GM23338 (cell line): ENCODE measurements at regions not wholly inside any gene's neighbourhood (a gene's known extent, or its start where the extent isn't known, plus 50 kb on each side); places are given as distances from the start of the nearest gene placed in this dataset.

ENCODE experiments used
- ATAC-seq: fragments of 200-7000 bp; cut with Tn5 transposase; 3 replicates; pipeline ENCODE4 v1.9.1; 2020
- DNase-seq: peaks from one replicate; pipeline ENCODE4 v3.0.0-alpha.2; 2015; ENCODE audit warnings: low spot score
- H2AFZ ChIP-seq: fragments of 200-600 bp; sonication (generic); 2 replicates; pipeline ENCODE4 v1.8.0; 2016; ENCODE audit warnings: antibody characterized with exemption, mild to moderate bottlenecking, moderate library complexity
- H3F3A ChIP-seq: fragments of 200-600 bp; sonication (generic); replicated peaks from 2 replicates; pipeline ENCODE4 v1.8.0; 2017; ENCODE audit warnings: antibody characterized with exemption, mixed run types, low read depth
- H3K27ac ChIP-seq: fragments of 200-600 bp; sonication (generic); 2 replicates; pipeline ENCODE4 v1.6.1; 2016; ENCODE audit warnings: low read depth
- H3K27me3 ChIP-seq: fragments of 200-600 bp; sonication (generic); 2 replicates; pipeline ENCODE4 v1.8.0; 2016; ENCODE audit warnings: mild to moderate bottlenecking, mixed run types, moderate library complexity; ENCODE audit not compliant: insufficient read depth
- H3K36me3 ChIP-seq: fragments of 200-600 bp; sonication (generic); 2 replicates; pipeline ENCODE4 v1.8.0; 2016; ENCODE audit warnings: mild to moderate bottlenecking; ENCODE audit not compliant: insufficient read depth
- H3K4me1 ChIP-seq: fragments of 200-600 bp; sonication (generic); 2 replicates; pipeline ENCODE4 v1.8.0; 2016; ENCODE audit warnings: mild to moderate bottlenecking, moderate library complexity; ENCODE audit not compliant: insufficient read depth
- H3K4me2 ChIP-seq: fragments of 200-600 bp; sonication (generic); 2 replicates; pipeline ENCODE4 v1.7.1; 2017; ENCODE audit warnings: mixed run types
- H3K4me3 ChIP-seq: fragments of 200-600 bp; sonication (generic); 2 replicates; pipeline ENCODE4 v1.6.1; 2016; ENCODE audit warnings: mixed run types
- H3K79me2 ChIP-seq: fragments of 200-600 bp; sonication (generic); replicated peaks from 2 replicates; pipeline ENCODE4 v1.8.0; 2017; ENCODE audit warnings: mild to moderate bottlenecking; ENCODE audit not compliant: insufficient read depth
- H3K9me2 ChIP-seq: fragments of 200-600 bp; sonication (generic); 2 replicates; pipeline ENCODE4 v1.8.0; 2017; ENCODE audit not compliant: insufficient read depth
- H4K20me1 ChIP-seq: fragments of 200-600 bp; sonication (generic); replicated peaks from 2 replicates; pipeline ENCODE4 v1.8.0; 2017; ENCODE audit warnings: mild to moderate bottlenecking; ENCODE audit not compliant: insufficient read depth
- H3K27ac Mint-ChIP-seq: 2 replicates; pipeline ENCODE4 v1.8.0; 2020; ENCODE audit warnings: inconsistent platforms, mild to moderate bottlenecking, moderate library complexity, mixed read lengths
- H3K27me3 Mint-ChIP-seq: 3 replicates; pipeline ENCODE4 v1.8.0; 2022; ENCODE audit warnings: low read depth, mild to moderate bottlenecking, moderate library complexity, mixed read lengths, inconsistent platforms; ENCODE audit not compliant: insufficient read depth, poor library complexity
- H3K36me3 Mint-ChIP-seq: 3 replicates; pipeline ENCODE4 v1.8.0; 2021; ENCODE audit warnings: low read depth, mild to moderate bottlenecking, inconsistent platforms, moderate library complexity, mixed read lengths
- H3K4me1 Mint-ChIP-seq: 3 replicates; pipeline ENCODE4 v1.8.0; 2020; ENCODE audit warnings: mild to moderate bottlenecking, inconsistent platforms, mixed read lengths
- H3K4me3 Mint-ChIP-seq: 3 replicates; pipeline ENCODE4 v1.8.0; 2021; ENCODE audit warnings: moderate library complexity, mild to moderate bottlenecking, inconsistent platforms, mixed read lengths
- H3K9me3 Mint-ChIP-seq: 3 replicates; pipeline ENCODE4 v1.8.0; 2020; ENCODE audit warnings: moderate library complexity, mild to moderate bottlenecking, inconsistent platforms, mixed read lengths
- CREB1 ChIP-seq: fragments of 250-450 bp; sonication (Bioruptor Pico); IDR thresholded peaks from 2 replicates; pipeline ENCODE4 v1.5.0; 2020; ENCODE audit warnings: low read depth, mild to moderate bottlenecking, moderate library complexity
- CTCF ChIP-seq, 2 experiments: fragments of 200-600 bp in 1 of 2; sonication (generic) in 1 of 2; conservative IDR thresholded peaks; 2 replicates each; pipeline versions ENCODE4 v1.5.1 to v1.6.1; 2016 to 2017; ENCODE audit warnings: antibody characterized with exemption in 2 of 2, low read depth in 2 of 2, mild to moderate bottlenecking in 2 of 2, moderate library complexity in 1 of 2
- ETS1 ChIP-seq: IDR thresholded peaks from 2 replicates; pipeline ENCODE4 v1.6.1; 2016; ENCODE audit warnings: antibody characterized with exemption
- EZH2 ChIP-seq: fragments of 200-600 bp; sonication (generic); IDR thresholded peaks from one replicate; pipeline ENCODE4 v1.8.0; 2017; ENCODE audit warnings: antibody characterized with exemption, mild to moderate bottlenecking, low read depth; ENCODE audit not compliant: unreplicated experiment
- EZH2phosphoT487 ChIP-seq: fragments of 200-600 bp; sonication (generic); IDR thresholded peaks from one replicate; pipeline ENCODE4 v1.8.1; 2018; ENCODE audit warnings: antibody characterized with exemption; ENCODE audit not compliant: unreplicated experiment
- JUNB ChIP-seq: IDR thresholded peaks from one replicate; pipeline ENCODE4 v1.6.1; 2016; ENCODE audit warnings: antibody characterized with exemption; ENCODE audit not compliant: unreplicated experiment
- NANOG ChIP-seq: IDR thresholded peaks from 2 replicates; pipeline ENCODE4 v1.6.1; 2016; ENCODE audit warnings: antibody characterized with exemption, borderline replicate concordance
- POLR2AphosphoS5 ChIP-seq: IDR thresholded peaks from 2 replicates; pipeline ENCODE4 v1.6.1; 2016; ENCODE audit warnings: antibody characterized with exemption, low read depth
- STAT1 ChIP-seq: IDR thresholded peaks from one replicate; pipeline ENCODE4 v1.6.1; 2016; ENCODE audit warnings: antibody characterized with exemption; ENCODE audit not compliant: unreplicated experiment
- ZNF114 ChIP-seq: fragments of 250-450 bp; sonication (Bioruptor Pico); IDR thresholded peaks from 2 replicates; pipeline ENCODE4 v1.5.0; 2020; ENCODE audit warnings: mild to moderate bottlenecking, moderate library complexity
- ZNF331 ChIP-seq: fragments of 250-450 bp; sonication (Bioruptor Pico); IDR thresholded peaks from 2 replicates; pipeline ENCODE4 v1.5.0; 2020; ENCODE audit warnings: low read depth, mild to moderate bottlenecking, moderate library complexity
- TF ChIP-seq, protein P1 (sequence below): IDR thresholded peaks from one replicate; pipeline ENCODE4 v1.6.1; 2018; ENCODE audit warnings: antibody characterized with exemption; ENCODE audit not compliant: unreplicated experiment

DNA sequence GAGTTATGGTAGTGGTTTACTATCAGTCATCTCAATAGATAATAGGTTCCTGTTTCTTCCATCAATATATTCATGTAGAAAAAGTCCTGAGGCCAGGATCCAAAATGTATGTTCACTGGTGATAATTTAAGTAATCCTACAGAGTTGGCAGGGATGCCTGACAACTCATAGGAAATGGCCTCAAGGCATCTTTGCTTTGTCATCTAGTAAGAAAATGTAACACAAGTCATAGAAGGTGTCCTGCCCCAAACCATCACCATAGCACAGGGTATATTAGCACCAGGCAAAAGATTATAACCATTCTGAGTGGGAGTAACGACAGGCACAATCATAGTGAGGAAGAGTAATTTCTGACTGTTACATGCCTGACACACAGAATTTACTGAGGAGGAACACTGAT is 257.0 kb downstream of the TMEM167A start (continued):
- TF ChIP-seq ETS1 (no peak), POLR2AphosphoS5 (no peak), ZNF114 (CRISPR knock-in tag) (no peak), CREB1 (no peak), CTCF (conservative IDR thresholded peaks at IDR 0.05; ENCODE audit: low read depth in 2 of 2) (no peak), ZNF331 (CRISPR knock-in tag) (no peak), NANOG (no peak)
- TF ChIP-seq, protein P1, sequence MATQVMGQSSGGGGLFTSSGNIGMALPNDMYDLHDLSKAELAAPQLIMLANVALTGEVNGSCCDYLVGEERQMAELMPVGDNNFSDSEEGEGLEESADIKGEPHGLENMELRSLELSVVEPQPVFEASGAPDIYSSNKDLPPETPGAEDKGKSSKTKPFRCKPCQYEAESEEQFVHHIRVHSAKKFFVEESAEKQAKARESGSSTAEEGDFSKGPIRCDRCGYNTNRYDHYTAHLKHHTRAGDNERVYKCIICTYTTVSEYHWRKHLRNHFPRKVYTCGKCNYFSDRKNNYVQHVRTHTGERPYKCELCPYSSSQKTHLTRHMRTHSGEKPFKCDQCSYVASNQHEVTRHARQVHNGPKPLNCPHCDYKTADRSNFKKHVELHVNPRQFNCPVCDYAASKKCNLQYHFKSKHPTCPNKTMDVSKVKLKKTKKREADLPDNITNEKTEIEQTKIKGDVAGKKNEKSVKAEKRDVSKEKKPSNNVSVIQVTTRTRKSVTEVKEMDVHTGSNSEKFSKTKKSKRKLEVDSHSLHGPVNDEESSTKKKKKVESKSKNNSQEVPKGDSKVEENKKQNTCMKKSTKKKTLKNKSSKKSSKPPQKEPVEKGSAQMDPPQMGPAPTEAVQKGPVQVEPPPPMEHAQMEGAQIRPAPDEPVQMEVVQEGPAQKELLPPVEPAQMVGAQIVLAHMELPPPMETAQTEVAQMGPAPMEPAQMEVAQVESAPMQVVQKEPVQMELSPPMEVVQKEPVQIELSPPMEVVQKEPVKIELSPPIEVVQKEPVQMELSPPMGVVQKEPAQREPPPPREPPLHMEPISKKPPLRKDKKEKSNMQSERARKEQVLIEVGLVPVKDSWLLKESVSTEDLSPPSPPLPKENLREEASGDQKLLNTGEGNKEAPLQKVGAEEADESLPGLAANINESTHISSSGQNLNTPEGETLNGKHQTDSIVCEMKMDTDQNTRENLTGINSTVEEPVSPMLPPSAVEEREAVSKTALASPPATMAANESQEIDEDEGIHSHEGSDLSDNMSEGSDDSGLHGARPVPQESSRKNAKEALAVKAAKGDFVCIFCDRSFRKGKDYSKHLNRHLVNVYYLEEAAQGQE: no peak

- Histone ChIP-seq H3K27me3 (no peaks in the 10 kb centered on the region), H3K4me1 (peaks cover 26% of the 10 kb centered on the region), H3F3A (no peaks in the 10 kb centered on the region), H3K36me3 (no peaks in the 10 kb centered on the region; the same call in 1 of the 2 replicates), H4K20me1 (no peaks in the 10 kb centered on the region), H2AFZ (no peak overlapping the region), H3K79me2 (no peaks in the 10 kb centered on the region), H3K9me2 (peaks cover 15% of the 10 kb centered on the region), H3K27ac (no peak overlapping the region), H3K4me3 (no peak overlapping the region), H3K4me2 (no peak overlapping the region)
- Mint-ChIP-seq H3K36me3 (no peaks in the 10 kb centered on the region), H3K27ac (no peak overlapping the region), H3K9me3 (no peaks in the 10 kb centered on the region), H3K4me1 (peaks cover 29% of the 10 kb centered on the region), H3K27me3 (no peaks in the 10 kb centered on the region), H3K4me3 (no peak overlapping the region)
- ATAC-seq (no peak), DNase-seq (no peak)
- no peak for TF ChIP-seq ZNF331 (CRISPR knock-in tag)
- no peak for TF ChIP-seq STAT1
- TF ChIP-seq CREB1: no peak
- TF ChIP-seq JUNB: no peak
- TF ChIP-seq EZH2: no peak
- TF ChIP-seq EZH2phosphoT487: no peak
- TF ChIP-seq, protein P1: no peak
- no peak for TF ChIP-seq CTCF (conservative IDR thresholded peaks at IDR 0.05; ENCODE audit: low read depth in 2 of 2)
- no peak for TF ChIP-seq ZNF114 (CRISPR knock-in tag)
These were observed 259.1 kb downstream of the TMEM167A start for GRCh38 chr5:82817897-82818676.
